ENCODE measurements at regions not wholly inside any gene's neighbourhood (a gene's known extent, or its start where the extent isn't known, plus 50 kb on each side); places are given as distances from the start of the nearest gene placed in this dataset.

GRCh38 chr11:129596351-129596750 is 219.3 kb upstream of the TMEM45B start:
- no peak for TF ChIP-seq CTCF (IDR thresholded peaks at IDR 0.05; ENCODE audit: low read depth, low read length)
- TF ChIP-seq POLR2A (IDR thresholded peaks at IDR 0.05; ENCODE audit: extremely low read depth, insufficient read length): no peak

Data from NB4 (cell line).